Rectal smooth muscle tissue (tissue), 1 donor: ENCODE measurements at regions not wholly inside any gene's neighbourhood (a gene's known extent, or its start where the extent isn't known, plus 50 kb on each side); places are given as distances from the start of the nearest gene placed in this dataset.

Experiments
- H3K27ac ChIP-seq: one replicate; pipeline ENCODE4 v1.7.0; 2013; ENCODE audit warnings: low read depth, low read length, inconsistent platforms
- H3K27me3 ChIP-seq: one replicate; pipeline ENCODE4 v1.7.0; 2013; ENCODE audit warnings: low read length; ENCODE audit not compliant: control insufficient read depth, insufficient read depth
- H3K36me3 ChIP-seq: one replicate; pipeline ENCODE4 v1.7.0; 2013; ENCODE audit warnings: low read length; ENCODE audit not compliant: control insufficient read depth, insufficient read depth
- H3K4me1 ChIP-seq: one replicate; pipeline ENCODE4 v1.7.0; 2013; ENCODE audit warnings: low read length; ENCODE audit not compliant: control insufficient read depth, insufficient read depth
- H3K4me3 ChIP-seq: one replicate; pipeline ENCODE4 v1.7.0; 2013; ENCODE audit warnings: low read length
- H3K9ac ChIP-seq: one replicate; pipeline ENCODE4 v1.7.0; 2013; ENCODE audit warnings: low read length

GRCh38 chr17:36786867-36787266 lies 150.4 kb upstream of the LHX1 start:
- H3K4me3 ChIP-seq, result no peak overlapping the region
- H3K27me3 ChIP-seq, result no peaks in the 10 kb centered on the region
- H3K27ac ChIP-seq, result no peak overlapping the region
- no peaks in the 10 kb centered on the region for H3K36me3 ChIP-seq
- H3K4me1 ChIP-seq, result no peaks in the 10 kb centered on the region
- H3K9ac ChIP-seq, result no peak overlapping the region

- Histone ChIP-seq H3K9ac (no peak overlapping the region), H3K27me3 (no peaks in the 10 kb centered on the region), H3K27ac (no peak overlapping the region), H3K4me1 (no peaks in the 10 kb centered on the region), H3K36me3 (no peaks in the 10 kb centered on the region), H3K4me3 (no peak overlapping the region)
These were observed 145.9 kb upstream of the LHX1 start for GRCh38 chr17:36791150-36791941.

GRCh38 chr17:36791942-36792475 lies 145.3 kb upstream of the LHX1 start:
- H3K4me1 ChIP-seq, result no peaks in the 10 kb centered on the region
- H3K4me3 ChIP-seq, result no peak overlapping the region
- no peak overlapping the region for H3K27ac ChIP-seq
- H3K36me3 ChIP-seq, result no peaks in the 10 kb centered on the region
- no peaks in the 10 kb centered on the region for H3K27me3 ChIP-seq
- no peak overlapping the region for H3K9ac ChIP-seq

GRCh38 chr17:36792849-36793248 lies 144.4 kb upstream of the LHX1 start:
- H3K4me1 ChIP-seq, result no peaks in the 10 kb centered on the region
- no peaks in the 10 kb centered on the region for H3K36me3 ChIP-seq
- H3K4me3 ChIP-seq, result no peak overlapping the region
- no peak overlapping the region for H3K9ac ChIP-seq
- no peaks in the 10 kb centered on the region for H3K27me3 ChIP-seq
- H3K27ac ChIP-seq, result no peak overlapping the region

GRCh38 chr17:36793976-36794375 lies 143.3 kb upstream of the LHX1 start:
- H3K27me3 ChIP-seq, result no peaks in the 10 kb centered on the region
- no peaks in the 10 kb centered on the region for H3K36me3 ChIP-seq

GRCh38 chr17:36807496-36808179 lies 129.6 kb upstream of the LHX1 start:
- Histone ChIP-seq H3K4me3 (no peak overlapping the region), H3K27ac (no peak overlapping the region), H3K4me1 (no peaks in the 10 kb centered on the region), H3K9ac (no peak overlapping the region), H3K36me3 (no peaks in the 10 kb centered on the region), H3K27me3 (peaks cover 9% of the 10 kb centered on the region)

More at GRCh38 chr17:36793976-36794375, 143.3 kb upstream of the LHX1 start:
- Histone ChIP-seq H3K4me1 (no peaks in the 10 kb centered on the region), H3K27ac (no peak overlapping the region), H3K4me3 (no peak overlapping the region), H3K9ac (no peak overlapping the region)

- Histone ChIP-seq H3K4me3 (no peak overlapping the region), H3K36me3 (no peaks in the 10 kb centered on the region), H3K4me1 (no peaks in the 10 kb centered on the region), H3K27ac (no peak overlapping the region), H3K9ac (no peak overlapping the region), H3K27me3 (peaks cover 12% of the 10 kb centered on the region)
These were observed 129.1 kb upstream of the LHX1 start for GRCh38 chr17:36808180-36808661.

GRCh38 chr17:36812762-36813161 lies 124.5 kb upstream of the LHX1 start:
- Histone ChIP-seq H3K9ac (no peak overlapping the region), H3K4me1 (no peaks in the 10 kb centered on the region), H3K27ac (no peak overlapping the region), H3K36me3 (no peaks in the 10 kb centered on the region), H3K4me3 (no peak overlapping the region), H3K27me3 (peaks cover 21% of the 10 kb centered on the region)

GRCh38 chr17:36813357-36813756 lies 123.9 kb upstream of the LHX1 start:
- Histone ChIP-seq H3K27me3 (peaks cover 21% of the 10 kb centered on the region), H3K27ac (no peak overlapping the region), H3K9ac (no peak overlapping the region), H3K4me3 (no peak overlapping the region), H3K4me1 (no peaks in the 10 kb centered on the region), H3K36me3 (no peaks in the 10 kb centered on the region)

- Histone ChIP-seq H3K36me3 (no peaks in the 10 kb centered on the region), H3K9ac (no peak overlapping the region), H3K4me1 (no peaks in the 10 kb centered on the region), H3K27me3 (peaks cover 18% of the 10 kb centered on the region), H3K4me3 (no peak overlapping the region), H3K27ac (no peak overlapping the region)
These were observed 123.2 kb upstream of the LHX1 start for GRCh38 chr17:36813957-36814563.

GRCh38 chr17:36814958-36815357 lies 122.3 kb upstream of the LHX1 start:
- no peak overlapping the region for H3K4me3 ChIP-seq
- no peak overlapping the region for H3K27ac ChIP-seq
- H3K4me1 ChIP-seq, result no peaks in the 10 kb centered on the region
- no peak overlapping the region for H3K9ac ChIP-seq
- H3K36me3 ChIP-seq, result no peaks in the 10 kb centered on the region
- peaks cover 18% of the 10 kb centered on the region for H3K27me3 ChIP-seq

GRCh38 chr17:36816214-36816906 lies 120.9 kb upstream of the LHX1 start:
- Histone ChIP-seq H3K4me1 (no peaks in the 10 kb centered on the region), H3K27ac (no peak overlapping the region), H3K27me3 (peaks cover 22% of the 10 kb centered on the region), H3K36me3 (no peaks in the 10 kb centered on the region), H3K9ac (no peak overlapping the region), H3K4me3 (no peak overlapping the region)
